NCI-H446 (cell line): ENCODE measurements at regions not wholly inside any gene's neighbourhood (a gene's known extent, or its start where the extent isn't known, plus 50 kb on each side); places are given as distances from the start of the nearest gene placed in this dataset.
"Not testable (repeated sequence)": the region's sequence is repeated elsewhere in the genome, so short reads cannot be mapped to it uniquely, and the experiment has no call there.

Experiments used
- DNase-seq, 2 experiments: peaks; one replicate each; lab custom pipeline; 2025; lab: John Stamatoyannopoulos, UW

DNA sequence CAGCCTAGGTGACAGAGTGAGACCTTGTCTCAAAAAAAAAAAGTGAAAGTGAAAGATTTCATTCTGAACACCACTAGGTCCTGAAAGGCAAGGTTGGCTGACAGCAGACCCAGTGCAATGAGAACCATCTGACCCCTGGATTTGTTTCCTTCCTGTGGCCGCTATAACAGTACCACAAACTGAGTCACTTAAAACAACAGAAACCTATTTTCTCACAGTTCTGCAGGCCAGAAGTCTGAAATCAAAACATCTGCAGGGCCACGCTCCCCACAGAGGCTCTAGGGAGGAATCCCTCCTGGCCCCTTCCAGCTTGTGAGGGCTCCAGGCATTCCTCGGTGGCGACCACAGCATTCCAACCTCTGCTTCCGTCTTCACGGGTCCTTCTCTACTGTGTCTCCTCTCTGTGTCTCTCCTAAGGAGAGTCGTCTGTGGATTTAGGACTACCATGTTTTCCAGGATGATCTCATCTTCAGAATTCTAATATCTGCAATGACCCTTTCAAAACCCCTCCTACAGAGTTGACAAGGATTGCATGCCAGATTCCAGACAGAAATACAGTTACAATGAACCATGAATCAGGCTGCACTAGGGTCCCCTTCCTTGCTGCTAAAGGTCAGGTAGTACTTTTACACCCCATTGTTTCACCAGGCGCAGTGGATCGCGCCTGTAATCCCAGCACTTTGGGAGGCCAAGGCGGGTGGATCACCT is 78.0 kb upstream of the ADGRL1 start:
- DNase-seq, result not testable (repeated sequence)

DNA sequence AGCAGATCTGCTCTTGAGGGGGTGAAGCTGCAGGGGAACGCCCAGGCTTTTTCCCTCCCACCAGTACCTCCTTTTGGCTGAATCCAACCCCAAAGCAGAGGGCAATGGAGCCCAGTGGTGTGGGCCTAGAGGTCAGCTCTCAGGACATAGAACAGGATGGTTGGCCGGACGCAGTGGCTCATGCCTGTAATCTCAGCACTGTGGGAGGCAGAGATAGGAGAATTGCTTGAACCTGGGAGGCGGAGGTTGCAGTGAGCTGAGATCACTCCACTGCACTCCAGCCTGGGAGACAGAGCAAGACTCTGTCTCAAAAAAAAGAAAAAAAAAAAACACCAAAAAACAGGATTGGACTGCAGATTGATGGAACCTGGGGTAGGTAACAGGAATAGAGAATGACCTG is 73.3 kb upstream of the ADGRL1 start:
- not testable (repeated sequence) for DNase-seq

DNA sequence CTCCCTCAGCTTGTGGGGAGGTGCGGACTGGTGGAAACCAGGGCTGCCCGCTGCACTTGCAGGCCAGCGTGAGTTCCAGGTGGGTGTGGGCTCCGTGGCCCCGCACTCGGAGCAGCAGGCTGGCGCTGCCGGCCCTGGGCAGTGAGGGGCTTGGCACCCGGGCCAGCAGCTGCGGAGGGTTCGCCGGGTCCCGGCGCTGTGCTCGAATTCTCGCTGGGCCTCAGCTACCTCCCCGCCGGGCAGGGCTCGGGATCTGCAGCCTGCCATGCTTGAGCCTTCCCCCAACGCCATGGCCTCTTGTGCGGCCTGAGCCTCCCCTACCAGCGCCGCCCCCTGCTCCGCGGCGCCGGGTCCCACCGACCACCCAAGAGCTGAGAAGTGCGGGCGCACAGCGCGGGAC is 71.6 kb upstream of the ADGRL1 start:
- no peak for DNase-seq

DNA sequence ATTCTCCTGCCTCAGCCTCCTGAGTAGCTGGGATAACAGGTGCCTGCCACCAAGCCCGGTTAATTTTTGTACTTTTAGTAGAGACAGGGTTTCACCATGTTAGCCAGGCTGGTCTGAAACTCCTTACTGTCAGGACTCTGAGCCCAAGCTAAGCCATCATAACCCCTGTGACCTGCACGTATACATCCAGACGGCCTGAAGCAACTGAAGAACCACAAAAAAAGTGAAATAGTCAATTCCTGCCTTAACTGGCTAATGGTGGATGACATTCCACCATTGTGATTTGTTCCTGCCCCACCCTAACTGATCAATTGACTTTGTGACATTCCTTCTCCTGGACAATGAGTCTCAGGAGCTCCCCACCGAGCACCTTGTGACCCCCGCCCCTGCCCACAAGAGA is 69.9 kb upstream of the ADGRL1 start:
- not testable (repeated sequence) for DNase-seq

DNA sequence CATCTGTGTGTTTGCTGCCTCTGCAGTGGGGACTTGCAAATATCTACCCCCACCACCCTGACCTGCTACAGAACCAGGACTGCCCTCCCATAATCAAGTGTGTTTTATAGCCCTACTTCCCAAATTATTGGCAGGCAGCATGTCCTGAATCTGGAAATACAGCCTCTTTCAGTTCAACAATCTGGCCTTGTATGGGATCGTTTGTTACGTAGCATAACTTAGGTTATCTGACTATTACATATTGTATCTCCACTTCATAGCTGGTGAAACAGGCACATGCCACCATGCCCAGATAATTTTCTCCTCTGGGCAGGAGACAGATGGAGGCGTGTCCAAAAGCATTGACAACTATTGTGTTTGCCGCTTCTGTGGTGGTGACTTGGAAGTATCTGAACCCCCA is 66.7 kb upstream of the ADGRL1 start:
- no peak for DNase-seq

DNA sequence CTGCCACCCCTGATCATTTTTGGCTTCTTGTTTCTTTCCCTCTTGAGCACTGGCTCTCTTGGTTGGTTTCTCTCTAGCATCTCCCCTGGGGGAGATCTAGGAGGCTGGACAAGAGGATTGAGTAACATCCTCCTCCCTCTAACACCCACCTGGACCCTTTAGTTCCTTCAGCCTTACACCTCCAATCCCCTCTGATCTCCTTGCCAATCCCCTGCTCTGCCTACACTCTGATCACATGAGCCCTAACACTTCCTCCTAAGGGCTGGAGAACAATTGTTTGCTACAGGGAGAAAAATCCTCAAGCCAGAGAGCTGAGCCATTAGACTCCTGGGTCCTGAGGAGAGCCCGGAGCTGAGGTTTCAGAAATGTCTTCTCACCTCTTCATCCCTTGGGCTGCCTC is 65.9 kb upstream of the ADGRL1 start:
- no peak for DNase-seq

DNA sequence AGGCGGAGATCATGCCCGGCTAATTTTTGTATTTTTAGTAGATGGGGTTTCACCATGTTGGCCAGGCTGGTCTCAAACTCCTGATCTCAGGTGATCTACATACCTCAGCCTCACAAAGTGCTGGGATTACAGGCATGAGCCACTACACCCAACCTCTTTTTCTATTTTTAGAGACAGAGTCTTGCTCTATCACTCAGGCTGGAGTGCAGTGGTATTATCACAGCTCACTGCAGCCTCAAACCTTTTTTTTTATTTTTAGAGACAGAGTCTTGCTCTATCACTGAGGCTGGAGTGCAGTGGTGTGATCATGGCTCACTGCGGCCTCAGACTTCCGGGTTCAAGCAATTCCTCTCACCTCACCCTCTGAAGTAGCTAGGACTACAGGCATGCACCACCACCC is 64.6 kb upstream of the ADGRL1 start:
- DNase-seq, result not testable (repeated sequence)

DNA sequence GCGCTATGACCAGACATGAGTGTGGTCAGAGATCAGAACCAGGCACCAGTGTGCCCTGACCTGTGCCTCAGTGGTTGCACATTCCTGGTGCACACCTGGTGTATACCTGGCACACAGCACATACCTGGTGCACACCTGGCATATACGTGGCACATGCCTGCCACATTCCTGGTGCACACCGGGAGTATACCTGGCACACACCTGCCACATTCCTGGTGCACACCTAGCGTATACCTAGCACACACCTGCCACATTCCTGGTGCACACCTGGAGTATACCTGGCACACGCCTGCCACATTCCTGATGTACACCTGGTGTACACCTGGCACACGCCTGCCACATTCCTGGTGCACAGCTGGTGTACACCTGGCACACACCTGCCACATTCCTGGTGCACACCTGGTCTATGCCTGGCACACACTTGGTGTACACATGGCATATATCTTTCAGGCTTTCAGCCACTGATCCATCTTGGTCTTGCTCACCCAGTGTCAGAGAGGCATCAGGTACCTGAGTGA is 61.3 kb upstream of the ADGRL1 start:
- no peak for DNase-seq

DNA sequence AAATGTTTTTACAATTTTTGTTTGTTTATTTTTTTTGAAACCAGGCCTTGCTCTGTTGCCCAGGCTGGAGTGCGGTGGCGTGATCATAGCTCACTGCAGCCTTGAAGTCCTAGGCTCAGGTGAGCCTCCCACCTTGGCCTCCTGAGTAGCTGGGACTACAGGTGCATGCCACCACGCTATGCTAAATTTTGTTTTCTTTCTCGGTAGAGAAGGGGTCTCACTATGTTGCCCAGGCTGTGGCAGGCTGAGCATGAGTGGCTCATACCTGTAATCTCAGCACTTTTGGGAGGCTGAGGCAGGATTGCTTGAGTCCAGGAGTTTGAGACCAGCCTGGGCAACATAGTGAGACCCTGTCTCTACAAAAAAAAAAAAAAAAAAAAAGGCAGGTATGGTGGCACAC is 60.2 kb upstream of the ADGRL1 start:
- DNase-seq, result not testable (repeated sequence)

DNA sequence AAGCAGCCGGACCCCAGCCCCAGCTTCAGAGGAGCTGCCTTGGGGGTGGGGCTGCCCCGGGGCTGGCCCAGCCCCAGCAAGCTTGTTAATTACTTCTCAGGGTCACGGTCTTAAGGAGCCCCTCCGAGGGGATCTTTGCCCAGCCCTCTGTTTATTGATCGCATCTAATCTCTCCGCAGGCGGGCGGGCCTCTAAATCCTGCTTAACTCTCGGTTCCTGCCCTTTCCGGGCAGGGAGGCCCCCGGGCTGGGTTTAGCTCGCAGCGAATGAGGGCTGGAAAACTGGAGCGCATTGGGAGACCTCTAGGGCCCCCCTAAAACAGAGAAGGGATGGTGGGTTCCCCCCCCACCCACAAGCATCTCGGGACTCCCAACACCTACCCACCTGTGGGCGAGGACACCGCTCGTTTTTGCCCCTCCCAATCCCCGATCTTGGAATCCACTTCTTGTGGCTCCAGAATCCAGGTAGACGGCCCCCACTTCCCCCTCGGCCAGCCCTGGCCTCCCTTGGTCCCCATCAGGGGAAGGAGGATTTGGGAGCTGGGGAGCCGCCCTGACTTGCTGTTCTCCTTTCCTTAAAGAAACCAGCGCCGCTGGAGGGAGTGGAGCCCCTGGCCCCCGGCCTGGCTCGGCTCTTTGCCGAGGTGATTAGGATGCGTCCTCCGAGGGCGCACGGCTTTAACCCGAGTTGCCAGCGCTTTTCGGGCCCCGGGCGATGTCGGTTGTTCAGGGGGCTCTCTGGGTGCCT is 59.5 kb upstream of the ADGRL1 start:
- no peak for DNase-seq

DNA sequence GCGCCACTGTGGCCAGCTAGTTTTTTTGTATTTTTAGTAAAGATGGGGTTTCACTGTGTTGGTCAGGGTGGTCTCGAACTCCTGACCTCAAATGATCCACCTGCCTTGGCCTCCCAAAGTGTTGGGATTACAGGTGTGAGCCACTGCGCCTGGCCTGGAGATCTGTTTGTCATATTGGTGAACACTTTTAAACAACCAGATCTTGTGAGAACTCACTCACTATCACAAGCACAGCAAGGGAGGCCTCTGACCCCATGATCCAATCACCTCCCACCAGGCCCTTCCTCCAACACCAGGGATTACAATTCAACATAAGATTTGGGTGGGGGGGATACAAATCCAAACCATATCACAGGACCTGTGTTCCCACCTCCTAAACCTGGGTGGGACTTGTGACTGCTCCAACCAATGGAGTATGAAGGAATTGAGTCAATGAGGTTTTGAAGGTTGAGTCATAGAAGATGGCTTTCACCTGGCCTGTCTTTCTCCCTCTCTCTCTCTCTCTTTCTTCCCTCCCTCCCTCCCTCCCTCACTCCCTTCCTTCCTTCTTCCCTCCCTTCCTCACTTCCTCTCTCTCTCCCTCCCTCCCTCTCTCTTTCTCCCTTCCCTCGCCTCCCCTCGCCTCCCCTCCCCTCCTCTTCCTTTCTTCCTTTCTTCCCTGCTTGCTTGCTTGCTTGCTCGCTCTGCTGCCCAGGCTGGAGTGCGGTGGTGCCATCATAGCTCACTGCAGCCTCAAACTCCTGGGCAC is 50.1 kb upstream of the ADGRL1 start:
- not testable (repeated sequence) for DNase-seq
